Kasumi-1 (cell line): ENCODE measurements at regions not wholly inside any gene's neighbourhood (a gene's known extent, or its start where the extent isn't known, plus 50 kb on each side); places are given as distances from the start of the nearest gene placed in this dataset.
"Not testable (repeated sequence)": the region's sequence is repeated elsewhere in the genome, so short reads cannot be mapped to it uniquely, and the experiment has no call there.

Experiments used
- DNase-seq, 2 experiments: peaks; one replicate each; lab custom pipeline; 2025; lab: John Stamatoyannopoulos, UW

GRCh38 chr3:127520993-127521392, 69.5 kb downstream of the TPRA1 start:
- DNase-seq, result no peak

- no peak for DNase-seq
Measured at GRCh38 chr3:127518456-127519081, 72.0 kb downstream of the TPRA1 start.

- DNase-seq, result no peak
Measured at GRCh38 chr3:127512256-127512655, 78.3 kb downstream of the TPRA1 start.

- DNase-seq, result peak in 1 of 2 experiments; percentile 3
Measured at GRCh38 chr3:127501177-127501576, 89.4 kb downstream of the TPRA1 start.

- DNase-seq, result no peak
Measured at GRCh38 chr3:127497676-127498075, 92.9 kb downstream of the TPRA1 start.

GRCh38 chr3:127497166-127497565, 93.4 kb downstream of the TPRA1 start:
- DNase-seq, result no peak

- DNase-seq, result no peak
Measured at GRCh38 chr3:127495821-127496655, 94.5 kb downstream of the TPRA1 start.

GRCh38 chr3:127493924-127494646, 96.4 kb downstream of the TPRA1 start:
- no peak for DNase-seq

GRCh38 chr3:127492426-127492825, 98.1 kb downstream of the TPRA1 start:
- no peak for DNase-seq

GRCh38 chr3:127491909-127492308, 98.6 kb downstream of the TPRA1 start:
- no peak for DNase-seq

- no peak for DNase-seq
Measured at GRCh38 chr3:127491323-127491722, 99.2 kb downstream of the TPRA1 start.

- DNase-seq, result not testable (repeated sequence)
Measured at GRCh38 chr3:127491024-127491305, 99.6 kb downstream of the TPRA1 start.

- no peak for DNase-seq
Measured at GRCh38 chr3:127490271-127491023, 100.1 kb downstream of the TPRA1 start.

GRCh38 chr3:127489357-127489756, 101.2 kb downstream of the TPRA1 start:
- DNase-seq, result no peak

GRCh38 chr3:127488740-127489139, 101.8 kb downstream of the TPRA1 start:
- DNase-seq, result no peak

- DNase-seq, result no peak
Measured at GRCh38 chr3:127488141-127488672, 102.3 kb downstream of the TPRA1 start.

GRCh38 chr3:127487196-127487595, 103.3 kb downstream of the TPRA1 start:
- DNase-seq, result no peak

- no peak for DNase-seq
Measured at GRCh38 chr3:127486321-127486944, 104.1 kb downstream of the TPRA1 start.

- DNase-seq, result no peak
Measured at GRCh38 chr3:127485396-127486170, 105.0 kb downstream of the TPRA1 start.

- no peak for DNase-seq
Measured at GRCh38 chr3:127484601-127485388, 105.7 kb downstream of the TPRA1 start.
